Body of pancreas (tissue), 4 donors: ENCODE measurements at regions not wholly inside any gene's neighbourhood (a gene's known extent, or its start where the extent isn't known, plus 50 kb on each side); places are given as distances from the start of the nearest gene placed in this dataset.

ENCODE experiments used
- POLR2A ChIP-seq, 3 donors: fragments of 450-650 bp; IDR thresholded peaks; one replicate each; pipeline ENCODE4 v1.6.1; 2016; ENCODE audit warnings: antibody characterized with exemption in 3 of 3, mild to moderate bottlenecking in 2 of 3
- TF ChIP-seq, protein P1 (sequence below), 7 experiments: fragments of 450-650 bp in 4 of 7; fragments of 200-600 bp in 3 of 7; sonication (generic) in 3 of 7; IDR thresholded peaks; one replicate each; pipeline ENCODE4 v1.5.1; 2016 to 2019; ENCODE audit warnings: antibody characterized with exemption in 7 of 7

DNA sequence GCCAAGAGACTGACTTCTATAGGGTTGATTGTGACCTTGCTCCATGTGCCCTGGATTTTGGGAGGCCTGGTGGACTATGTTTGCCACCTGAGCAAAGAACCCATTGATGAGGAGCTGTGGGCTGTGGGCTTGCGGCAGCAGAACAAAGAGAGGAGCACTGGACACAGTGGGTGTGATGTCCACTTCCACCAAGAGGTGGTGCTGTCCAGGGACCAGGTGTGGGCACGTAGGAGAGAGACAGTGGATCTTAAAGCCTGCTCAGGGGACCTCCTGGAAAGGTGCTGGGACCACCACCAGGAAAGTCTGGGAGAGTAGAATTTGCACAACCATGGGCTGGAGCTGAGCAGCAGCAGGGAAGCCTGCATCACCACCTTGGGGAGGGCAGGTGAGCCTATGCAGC, 106.7 kb upstream of the ETS2 start:
- TF ChIP-seq, protein P1, sequence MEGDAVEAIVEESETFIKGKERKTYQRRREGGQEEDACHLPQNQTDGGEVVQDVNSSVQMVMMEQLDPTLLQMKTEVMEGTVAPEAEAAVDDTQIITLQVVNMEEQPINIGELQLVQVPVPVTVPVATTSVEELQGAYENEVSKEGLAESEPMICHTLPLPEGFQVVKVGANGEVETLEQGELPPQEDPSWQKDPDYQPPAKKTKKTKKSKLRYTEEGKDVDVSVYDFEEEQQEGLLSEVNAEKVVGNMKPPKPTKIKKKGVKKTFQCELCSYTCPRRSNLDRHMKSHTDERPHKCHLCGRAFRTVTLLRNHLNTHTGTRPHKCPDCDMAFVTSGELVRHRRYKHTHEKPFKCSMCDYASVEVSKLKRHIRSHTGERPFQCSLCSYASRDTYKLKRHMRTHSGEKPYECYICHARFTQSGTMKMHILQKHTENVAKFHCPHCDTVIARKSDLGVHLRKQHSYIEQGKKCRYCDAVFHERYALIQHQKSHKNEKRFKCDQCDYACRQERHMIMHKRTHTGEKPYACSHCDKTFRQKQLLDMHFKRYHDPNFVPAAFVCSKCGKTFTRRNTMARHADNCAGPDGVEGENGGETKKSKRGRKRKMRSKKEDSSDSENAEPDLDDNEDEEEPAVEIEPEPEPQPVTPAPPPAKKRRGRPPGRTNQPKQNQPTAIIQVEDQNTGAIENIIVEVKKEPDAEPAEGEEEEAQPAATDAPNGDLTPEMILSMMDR (IDR thresholded peaks at IDR 0.05) = no peak
- no peak for TF ChIP-seq POLR2A (IDR thresholded peaks at IDR 0.05)
